ENCODE measurements at regions not wholly inside any gene's neighbourhood (a gene's known extent, or its start where the extent isn't known, plus 50 kb on each side); places are given as distances from the start of the nearest gene placed in this dataset.
"Not testable (repeated sequence)": the region's sequence is repeated elsewhere in the genome, so short reads cannot be mapped to it uniquely, and the experiment has no call there.

DNA sequence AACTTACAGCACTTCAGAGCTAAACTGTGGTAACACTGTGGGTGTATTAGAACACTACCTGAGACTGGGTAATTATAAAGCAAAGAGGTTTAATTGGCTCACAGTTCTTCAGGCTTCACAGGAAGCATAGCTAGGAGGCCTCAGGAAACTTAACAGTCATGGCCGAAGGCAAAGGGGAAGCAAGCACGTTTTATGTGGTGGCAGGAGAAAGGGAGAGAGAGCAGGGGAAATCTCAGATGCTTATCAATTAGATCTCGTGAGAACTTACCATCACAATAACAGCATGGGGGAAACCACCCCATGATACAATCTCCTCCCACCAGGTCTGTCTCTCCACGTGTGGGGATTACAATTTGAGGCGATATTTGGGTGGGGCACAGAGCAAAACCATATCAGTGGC, 512.6 kb downstream of the RERGL start:
- ChIA-PET CTCF (ENCODE audit: unreplicated experiment) (no interaction called here), POLR2A (no interaction called here)
- H3K9me3 ChIP-seq (ENCODE audit: low read length), result no peaks in the 10 kb centered on the region
- no peak overlapping the region for H3K4me2 ChIP-seq (ENCODE audit: low read length)
- H3K9me2 ChIP-seq (ENCODE audit: insufficient read depth, low read length), result no peaks in the 10 kb centered on the region
- no peaks in the 10 kb centered on the region for H4K20me1 ChIP-seq (ENCODE audit: insufficient read depth, low read length)
- no peaks in the 10 kb centered on the region for H3K79me2 ChIP-seq (ENCODE audit: insufficient read depth, low read depth, low read length)
- no peak overlapping the region for H3K27ac ChIP-seq (ENCODE audit: low read depth, low read length, poor library complexity, severe bottlenecking)
- H3K4me3 ChIP-seq (ENCODE audit: low read depth, low read length, poor library complexity, severe bottlenecking), result no peak overlapping the region
- no TSS peak for BruUV-seq (replicated peaks)
- H3K4me1 ChIP-seq (ENCODE audit: insufficient read depth, low read length, poor library complexity, severe bottlenecking), result no peaks in the 10 kb centered on the region
- no peaks in the 10 kb centered on the region for H3K36me3 ChIP-seq (ENCODE audit: insufficient read depth, low read length)
- no peak for DNase-seq (ENCODE audit: low spot score)
- TF ChIP-seq EZH2phosphoT487 (IDR thresholded peaks at IDR 0.05; ENCODE audit: borderline replicate concordance, low read depth, low read length), result no peak
- no peak for TF ChIP-seq CTCF (conservative IDR thresholded peaks at IDR 0.05; ENCODE audit: low read length)
- intact Hi-C loops (cut with micrococcal nuclease; ENCODE audit: unreplicated experiment), result no loop called here
- H2AFZ ChIP-seq (ENCODE audit: low read length), result no peak overlapping the region

- intact Hi-C loops (cut with micrococcal nuclease; ENCODE audit: unreplicated experiment), result no loop called here
- H3K4me3 ChIP-seq (ENCODE audit: low read depth, low read length, poor library complexity, severe bottlenecking), result no peak overlapping the region
- no TSS peak for BruUV-seq (replicated peaks)
- H3K79me2 ChIP-seq (ENCODE audit: insufficient read depth, low read depth, low read length), result no peaks in the 10 kb centered on the region
- H2AFZ ChIP-seq (ENCODE audit: low read length), result no peak overlapping the region
- POLR2A ChIA-PET, result no interaction called here
- no peak for DNase-seq (ENCODE audit: low spot score)
- no peaks in the 10 kb centered on the region for H4K20me1 ChIP-seq (ENCODE audit: insufficient read depth, low read length)
- no peak overlapping the region for H3K27ac ChIP-seq (ENCODE audit: low read depth, low read length, poor library complexity, severe bottlenecking)
- no peaks in the 10 kb centered on the region for H3K9me3 ChIP-seq (ENCODE audit: low read length)
- CTCF ChIA-PET (ENCODE audit: unreplicated experiment), result no interaction called here
- no peaks in the 10 kb centered on the region for H3K9me2 ChIP-seq (ENCODE audit: insufficient read depth, low read length)
- H3K36me3 ChIP-seq (ENCODE audit: insufficient read depth, low read length), result no peaks in the 10 kb centered on the region
- no peak overlapping the region for H3K4me2 ChIP-seq (ENCODE audit: low read length)
- H3K4me1 ChIP-seq (ENCODE audit: insufficient read depth, low read length, poor library complexity, severe bottlenecking), result no peaks in the 10 kb centered on the region
- TF ChIP-seq EZH2phosphoT487 (IDR thresholded peaks at IDR 0.05; ENCODE audit: borderline replicate concordance, low read depth, low read length) (no peak), CTCF (conservative IDR thresholded peaks at IDR 0.05; ENCODE audit: low read length) (no peak)
These were observed 517.7 kb downstream of the RERGL start for GRCh38 chr12:17572250-17572649.

DNA sequence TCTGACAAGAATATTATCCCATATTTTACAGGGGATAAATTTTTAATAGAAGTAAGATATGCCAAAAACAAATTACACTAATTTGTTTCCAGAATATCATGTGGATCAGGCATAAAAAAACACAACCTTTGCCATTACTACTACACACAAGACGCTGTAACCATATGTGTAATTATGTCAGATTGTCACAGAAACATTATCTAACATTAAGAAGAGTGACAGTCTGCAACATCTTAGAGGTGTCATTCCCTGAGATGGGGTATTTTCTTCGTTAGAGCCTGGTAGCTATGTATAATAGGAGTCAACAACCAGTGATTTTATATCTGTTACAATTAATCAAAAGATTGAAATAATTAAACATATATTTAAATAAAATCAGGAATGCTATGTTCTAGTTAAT, 518.9 kb downstream of the RERGL start:
- Histone ChIP-seq H3K9me2 (ENCODE audit: insufficient read depth, low read length) (no peaks in the 10 kb centered on the region), H3K36me3 (ENCODE audit: insufficient read depth, low read length) (no peaks in the 10 kb centered on the region), H2AFZ (ENCODE audit: low read length) (no peak overlapping the region), H3K27ac (ENCODE audit: low read depth, low read length, poor library complexity, severe bottlenecking) (no peak overlapping the region), H3K4me1 (ENCODE audit: insufficient read depth, low read length, poor library complexity, severe bottlenecking) (no peaks in the 10 kb centered on the region), H3K79me2 (ENCODE audit: insufficient read depth, low read depth, low read length) (no peaks in the 10 kb centered on the region), H3K4me2 (ENCODE audit: low read length) (no peak overlapping the region), H4K20me1 (ENCODE audit: insufficient read depth, low read length) (no peaks in the 10 kb centered on the region), H3K4me3 (ENCODE audit: low read depth, low read length, poor library complexity, severe bottlenecking) (no peak overlapping the region), H3K9me3 (ENCODE audit: low read length) (no peaks in the 10 kb centered on the region)
- POLR2A ChIA-PET, result no interaction called here
- no peak for DNase-seq (ENCODE audit: low spot score)
- TF ChIP-seq EZH2phosphoT487 (IDR thresholded peaks at IDR 0.05; ENCODE audit: borderline replicate concordance, low read depth, low read length), result no peak
- BruUV-seq (replicated peaks), result no TSS peak
- intact Hi-C loops (cut with micrococcal nuclease; ENCODE audit: unreplicated experiment), result no loop called here
- CTCF ChIA-PET (ENCODE audit: unreplicated experiment), result no interaction called here

GRCh38 chr12:17564630-17565029, 525.4 kb downstream of the RERGL start:
- CTCF ChIA-PET (ENCODE audit: unreplicated experiment); H3K4me2 ChIP-seq (ENCODE audit: low read length); H3K36me3 ChIP-seq (ENCODE audit: insufficient read depth, low read length); H3K27ac ChIP-seq (ENCODE audit: low read depth, low read length, poor library complexity, severe bottlenecking); H4K20me1 ChIP-seq (ENCODE audit: insufficient read depth, low read length); BruUV-seq (replicated peaks); H2AFZ ChIP-seq (ENCODE audit: low read length); H3K79me2 ChIP-seq (ENCODE audit: insufficient read depth, low read depth, low read length); H3K9me3 ChIP-seq (ENCODE audit: low read length); H3K4me1 ChIP-seq (ENCODE audit: insufficient read depth, low read length, poor library complexity, severe bottlenecking); intact Hi-C loops (cut with micrococcal nuclease; ENCODE audit: unreplicated experiment); POLR2A ChIA-PET; H3K9me2 ChIP-seq (ENCODE audit: insufficient read depth, low read length); H3K4me3 ChIP-seq (ENCODE audit: low read depth, low read length, poor library complexity, severe bottlenecking); DNase-seq (ENCODE audit: low spot score): not testable (repeated sequence)
